Body of pancreas (tissue), 4 donors: ENCODE measurements at regions not wholly inside any gene's neighbourhood (a gene's known extent, or its start where the extent isn't known, plus 50 kb on each side); places are given as distances from the start of the nearest gene placed in this dataset.

Source experiments
- ATAC-seq: fragments of 150-250 bp; one replicate; pipeline ENCODE4 v1.9.1; 2016
- DNase-seq, 4 donors: peaks; one replicate each; pipeline ENCODE4 v3.0.0-alpha.2; 2019
- H3K27ac ChIP-seq, 4 donors: fragments of 200-600 bp; sonication (generic); 1 replicate in 3 of 4; 2 replicates in 1 of 4; pipeline versions ENCODE4 v1.5.1 to v1.6.1; 2016 to 2019; ENCODE audit warnings: mild to moderate bottlenecking in 1 of 4, mixed read lengths in 1 of 4, moderate library complexity in 1 of 4
- H3K27me3 ChIP-seq, 2 donors: fragments of 200-600 bp; sonication (generic); one replicate each; pipeline ENCODE4 v1.6.0; 2016; ENCODE audit warnings: mild to moderate bottlenecking in 1 of 2
- H3K36me3 ChIP-seq, 2 donors: fragments of 200-600 bp; sonication (generic); replicated peaks in 1 of 2; 2 replicates each; pipeline ENCODE4 v1.5.1; 2016; ENCODE audit warnings: low read depth in 2 of 2; ENCODE audit not compliant: insufficient read depth in 1 of 2
- H3K4me1 ChIP-seq: fragments of 200-600 bp; sonication (generic); one replicate; pipeline ENCODE4 v1.6.0; 2016
- H3K4me3 ChIP-seq, 2 donors: fragments of 200-600 bp; sonication (generic); 1 replicate in 1 of 2; 2 replicates in 1 of 2; pipeline ENCODE4 v1.5.1; 2016 to 2019
- H3K9me3 ChIP-seq, 3 donors: fragments of 200-600 bp; sonication (generic); 1 replicate in 2 of 3; 2 replicates in 1 of 3; pipeline ENCODE4 v1.5.1; 2016
- POLR2A ChIP-seq, 3 donors: fragments of 450-650 bp; IDR thresholded peaks; one replicate each; pipeline ENCODE4 v1.6.1; 2016; ENCODE audit warnings: antibody characterized with exemption in 3 of 3, mild to moderate bottlenecking in 2 of 3
- WGBS, 2 donors: methylation state at CpG; one replicate each; pipeline ENCODE4 v1.1.5; 2017; 5-methylcytosine and 5-hydroxymethylcytosine counted together
- intact Hi-C: fragments of 100-400 bp; cut with DNase I; formaldehyde crosslinking; loops from one replicate; pipeline ENCODE4 v1.15.1; 2023
- TF ChIP-seq, protein P1 (sequence below), 7 experiments: fragments of 450-650 bp in 4 of 7; fragments of 200-600 bp in 3 of 7; sonication (generic) in 3 of 7; IDR thresholded peaks; one replicate each; pipeline ENCODE4 v1.5.1; 2016 to 2019; ENCODE audit warnings: antibody characterized with exemption in 7 of 7

DNA sequence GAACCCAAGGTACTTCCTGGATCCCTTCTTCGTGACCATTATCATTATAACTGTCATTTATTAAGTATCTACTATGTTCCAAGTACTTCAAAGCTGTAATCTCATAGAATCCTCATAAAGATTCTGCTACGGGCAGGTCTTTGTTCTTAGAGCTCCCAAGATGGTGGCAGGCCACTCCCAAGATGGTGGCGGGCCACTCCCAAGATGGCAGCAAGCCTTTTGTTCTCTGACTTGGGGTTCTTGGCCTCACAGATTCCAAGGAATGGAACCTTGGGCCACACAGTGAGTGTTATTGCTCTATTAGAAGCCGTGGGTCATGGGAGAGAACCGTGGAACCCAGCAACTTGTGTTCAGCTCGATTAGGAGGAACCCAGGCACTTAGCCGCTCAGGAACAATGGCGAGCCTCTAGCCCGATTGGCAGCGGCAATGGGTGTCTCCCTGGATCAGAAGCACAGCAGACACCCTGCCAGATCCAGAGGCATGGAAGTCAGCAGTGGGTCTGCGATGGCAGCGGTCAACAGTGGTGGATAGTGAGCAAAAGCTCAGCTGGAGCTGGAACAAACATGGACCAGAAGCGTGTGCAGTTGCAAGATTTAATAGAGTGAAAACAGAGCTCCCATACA is 193.7 kb upstream of the BTG1 start:
- Histone ChIP-seq H3K36me3 (no peaks in the 10 kb centered on the region), H3K4me1 (no peaks in the 10 kb centered on the region), H3K27ac (no peak overlapping the region), H3K27me3 (no peaks in the 10 kb centered on the region), H3K4me3 (no peak overlapping the region), H3K9me3 (no peaks in the 10 kb centered on the region)
- intact Hi-C loops: no loop called here
- no peak for TF ChIP-seq POLR2A (IDR thresholded peaks at IDR 0.05)
- TF ChIP-seq, protein P1, sequence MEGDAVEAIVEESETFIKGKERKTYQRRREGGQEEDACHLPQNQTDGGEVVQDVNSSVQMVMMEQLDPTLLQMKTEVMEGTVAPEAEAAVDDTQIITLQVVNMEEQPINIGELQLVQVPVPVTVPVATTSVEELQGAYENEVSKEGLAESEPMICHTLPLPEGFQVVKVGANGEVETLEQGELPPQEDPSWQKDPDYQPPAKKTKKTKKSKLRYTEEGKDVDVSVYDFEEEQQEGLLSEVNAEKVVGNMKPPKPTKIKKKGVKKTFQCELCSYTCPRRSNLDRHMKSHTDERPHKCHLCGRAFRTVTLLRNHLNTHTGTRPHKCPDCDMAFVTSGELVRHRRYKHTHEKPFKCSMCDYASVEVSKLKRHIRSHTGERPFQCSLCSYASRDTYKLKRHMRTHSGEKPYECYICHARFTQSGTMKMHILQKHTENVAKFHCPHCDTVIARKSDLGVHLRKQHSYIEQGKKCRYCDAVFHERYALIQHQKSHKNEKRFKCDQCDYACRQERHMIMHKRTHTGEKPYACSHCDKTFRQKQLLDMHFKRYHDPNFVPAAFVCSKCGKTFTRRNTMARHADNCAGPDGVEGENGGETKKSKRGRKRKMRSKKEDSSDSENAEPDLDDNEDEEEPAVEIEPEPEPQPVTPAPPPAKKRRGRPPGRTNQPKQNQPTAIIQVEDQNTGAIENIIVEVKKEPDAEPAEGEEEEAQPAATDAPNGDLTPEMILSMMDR (IDR thresholded peaks at IDR 0.05): no peak
- DNase-seq (no peak), ATAC-seq (no peak)
- WGBS, 2 donors: 88 to 89% methylated on average over 13 of the region's 13 CpGs

DNA sequence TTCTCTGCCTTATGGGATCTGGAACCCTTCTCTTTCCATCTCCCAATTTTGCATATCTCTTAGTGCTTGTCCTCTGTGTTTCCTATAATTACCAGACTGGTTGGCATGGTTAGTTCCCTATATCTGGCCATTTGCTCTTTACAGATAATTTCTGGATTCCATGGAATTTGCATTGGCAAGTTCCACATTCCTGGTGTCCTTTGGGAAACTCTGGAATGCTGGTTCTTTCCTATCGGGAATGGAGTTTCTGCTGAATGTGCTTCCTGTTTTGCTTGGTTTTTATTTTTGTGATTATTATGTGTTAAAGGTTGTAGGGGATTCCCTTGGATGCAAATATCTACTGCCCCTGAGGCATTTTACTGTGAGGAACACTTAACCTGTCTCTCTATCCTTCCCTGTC is 193.0 kb upstream of the BTG1 start:
- H3K27ac ChIP-seq: no peak overlapping the region
- H3K4me1 ChIP-seq: no peaks in the 10 kb centered on the region
- TF ChIP-seq, protein P1 (IDR thresholded peaks at IDR 0.05): no peak
- no peak for TF ChIP-seq POLR2A (IDR thresholded peaks at IDR 0.05)
- H3K27me3 ChIP-seq: no peaks in the 10 kb centered on the region
- no peaks in the 10 kb centered on the region for H3K9me3 ChIP-seq
- intact Hi-C loops: no loop called here
- no peaks in the 10 kb centered on the region for H3K36me3 ChIP-seq
- H3K4me3 ChIP-seq: no peak overlapping the region
- 61 to 72% methylated on average over 1 of the region's 1 CpG for WGBS, 2 donors
- ATAC-seq (no peak), DNase-seq (no peak)

DNA sequence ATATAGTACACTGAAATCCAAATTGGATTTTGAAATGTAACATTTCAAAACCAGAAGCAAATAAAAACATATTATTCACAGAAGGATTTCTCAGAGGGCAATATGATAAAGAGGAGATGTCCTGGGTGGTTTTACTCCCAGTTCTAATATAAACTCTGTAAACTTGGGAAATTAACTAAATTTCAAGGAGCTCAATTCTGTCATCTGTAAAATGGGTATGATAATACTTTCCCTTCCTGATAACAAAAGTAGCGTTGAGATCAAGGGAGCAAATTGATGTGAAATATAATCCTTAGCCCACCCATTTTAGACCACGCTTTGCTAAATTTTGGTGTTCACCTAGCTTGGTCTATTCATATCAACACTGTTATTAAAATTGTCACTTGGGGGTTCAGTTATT is 192.5 kb upstream of the BTG1 start:
- TF ChIP-seq, protein P1 (IDR thresholded peaks at IDR 0.05): no peak
- TF ChIP-seq POLR2A (IDR thresholded peaks at IDR 0.05): no peak
- Histone ChIP-seq H3K36me3 (no peaks in the 10 kb centered on the region), H3K27ac (no peak overlapping the region), H3K4me3 (peak overlapping the region in 1 of 2 donors; percentile 1), H3K9me3 (no peaks in the 10 kb centered on the region), H3K27me3 (no peaks in the 10 kb centered on the region), H3K4me1 (no peaks in the 10 kb centered on the region)
- ATAC-seq: no peak
- intact Hi-C loops: no loop called here
- 91% methylated on average over 2 of the region's 2 CpGs for WGBS, 2 donors
- DNase-seq: no peak

DNA sequence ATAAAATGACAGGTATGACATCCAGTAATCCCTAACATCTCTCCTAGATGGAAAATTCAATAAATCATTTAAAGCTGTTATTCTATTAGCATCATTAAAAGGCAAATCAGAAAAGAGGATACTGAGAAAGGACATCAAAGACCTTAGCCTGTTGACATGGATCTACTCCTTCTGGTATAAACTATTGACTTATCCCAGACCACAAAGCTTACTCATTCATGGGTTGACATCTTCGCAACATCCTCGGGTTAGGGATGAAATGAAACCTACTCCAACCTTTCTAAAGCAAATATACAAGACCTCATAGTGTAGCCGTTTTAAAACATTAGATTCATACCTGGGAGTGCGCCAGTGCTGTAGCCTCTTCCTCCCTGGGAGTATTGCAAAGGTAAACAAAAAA is 191.5 kb upstream of the BTG1 start:
- DNase-seq (no peak), ATAC-seq (no peak)
- no peaks in the 10 kb centered on the region for H3K36me3 ChIP-seq
- no peak overlapping the region for H3K27ac ChIP-seq
- TF ChIP-seq, protein P1 (IDR thresholded peaks at IDR 0.05): no peak
- no peak for TF ChIP-seq POLR2A (IDR thresholded peaks at IDR 0.05)
- H3K4me3 ChIP-seq: no peak overlapping the region
- no peaks in the 10 kb centered on the region for H3K4me1 ChIP-seq
- WGBS, 2 donors: 72 to 86% methylated on average over 4 of the region's 4 CpGs
- H3K27me3 ChIP-seq: no peaks in the 10 kb centered on the region
- intact Hi-C loops: no loop called here
- no peaks in the 10 kb centered on the region for H3K9me3 ChIP-seq

DNA sequence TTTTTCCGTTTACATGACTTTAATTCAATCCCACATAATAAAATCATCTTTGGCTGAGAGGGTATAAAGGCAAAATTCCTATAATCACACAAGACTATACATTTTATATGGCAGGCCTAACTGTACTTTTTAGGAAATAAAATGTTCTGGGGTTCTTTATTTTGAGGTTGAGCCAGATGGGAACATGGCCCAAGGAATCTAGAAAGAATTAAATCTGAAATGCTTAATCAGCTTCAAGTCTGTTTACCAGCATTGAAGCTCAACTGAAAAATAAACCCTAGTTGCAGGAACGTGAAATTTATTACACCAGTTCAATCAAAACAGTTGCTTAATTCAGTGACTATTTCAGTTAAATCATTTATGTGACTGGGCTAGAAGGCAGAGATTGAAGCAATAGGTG is 191.0 kb upstream of the BTG1 start:
- intact Hi-C loops: no loop called here
- Histone ChIP-seq H3K36me3 (no peaks in the 10 kb centered on the region), H3K27me3 (no peaks in the 10 kb centered on the region), H3K27ac (no peak overlapping the region), H3K4me3 (no peak overlapping the region), H3K4me1 (no peaks in the 10 kb centered on the region), H3K9me3 (no peaks in the 10 kb centered on the region)
- no peak for DNase-seq
- TF ChIP-seq, protein P1 (IDR thresholded peaks at IDR 0.05): no peak
- no peak for TF ChIP-seq POLR2A (IDR thresholded peaks at IDR 0.05)
- no peak for ATAC-seq
- WGBS, 2 donors: 44 to 58% methylated on average over 2 of the region's 2 CpGs
